GM21423 (cell line): ENCODE measurements at regions not wholly inside any gene's neighbourhood (a gene's known extent, or its start where the extent isn't known, plus 50 kb on each side); places are given as distances from the start of the nearest gene placed in this dataset.
"Not testable (repeated sequence)": the region's sequence is repeated elsewhere in the genome, so short reads cannot be mapped to it uniquely, and the experiment has no call there.

Experiments used
- ATAC-seq: cut with Tn5 transposase; IDR thresholded peaks from one replicate; pipeline ENCODE4 v1.9.1; 2021; ENCODE audit warnings: mild to moderate bottlenecking, moderate library complexity; ENCODE audit not compliant: unreplicated experiment

- ATAC-seq: peak; percentile 96
These were observed 135.6 kb upstream of the ZNF658 start for GRCh38 chr9:66764799-66765493.

DNA sequence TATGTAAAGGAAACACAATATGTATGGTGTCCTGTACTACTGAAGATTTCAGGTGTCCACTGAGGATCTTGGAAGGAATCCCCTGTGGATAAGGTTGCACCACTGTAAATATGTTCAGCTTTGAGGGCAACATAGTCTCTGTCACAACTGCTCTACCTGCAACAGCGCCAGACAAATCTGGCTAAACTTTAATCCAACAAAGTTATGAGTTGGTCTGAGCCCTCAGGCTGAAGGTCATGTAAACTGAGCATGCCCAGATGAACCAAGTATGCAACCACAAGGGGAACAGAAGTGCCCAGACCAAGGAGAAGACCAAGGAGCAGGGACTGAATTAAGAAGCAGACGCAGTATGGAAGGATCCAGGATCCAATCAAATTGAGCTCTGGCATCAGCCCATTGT, 135.0 kb upstream of the ZNF658 start:
- ATAC-seq: not testable (repeated sequence)

DNA sequence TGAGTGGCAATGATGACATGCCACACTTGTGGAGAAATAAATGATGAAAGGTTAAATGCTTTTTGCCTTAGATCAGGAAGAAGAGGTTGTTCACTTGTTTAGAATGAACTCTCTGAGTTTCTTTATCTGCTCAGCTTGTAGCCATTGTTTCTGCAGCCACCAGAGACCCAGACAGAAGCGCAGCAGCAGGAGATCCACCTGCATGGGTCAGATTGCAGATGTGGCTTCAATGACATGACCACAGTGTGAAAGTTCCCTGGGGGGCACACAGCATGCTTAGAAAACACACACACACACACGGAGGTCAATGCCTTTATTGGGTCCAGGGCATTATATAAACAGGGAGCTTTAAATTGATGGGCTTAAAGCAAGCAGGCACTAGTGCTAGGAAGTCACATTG, 129.0 kb upstream of the ZNF658 start:
- not testable (repeated sequence) for ATAC-seq

- not testable (repeated sequence) for ATAC-seq
These were observed 125.9 kb upstream of the ZNF658 start for GRCh38 chr9:66774618-66775017.

DNA sequence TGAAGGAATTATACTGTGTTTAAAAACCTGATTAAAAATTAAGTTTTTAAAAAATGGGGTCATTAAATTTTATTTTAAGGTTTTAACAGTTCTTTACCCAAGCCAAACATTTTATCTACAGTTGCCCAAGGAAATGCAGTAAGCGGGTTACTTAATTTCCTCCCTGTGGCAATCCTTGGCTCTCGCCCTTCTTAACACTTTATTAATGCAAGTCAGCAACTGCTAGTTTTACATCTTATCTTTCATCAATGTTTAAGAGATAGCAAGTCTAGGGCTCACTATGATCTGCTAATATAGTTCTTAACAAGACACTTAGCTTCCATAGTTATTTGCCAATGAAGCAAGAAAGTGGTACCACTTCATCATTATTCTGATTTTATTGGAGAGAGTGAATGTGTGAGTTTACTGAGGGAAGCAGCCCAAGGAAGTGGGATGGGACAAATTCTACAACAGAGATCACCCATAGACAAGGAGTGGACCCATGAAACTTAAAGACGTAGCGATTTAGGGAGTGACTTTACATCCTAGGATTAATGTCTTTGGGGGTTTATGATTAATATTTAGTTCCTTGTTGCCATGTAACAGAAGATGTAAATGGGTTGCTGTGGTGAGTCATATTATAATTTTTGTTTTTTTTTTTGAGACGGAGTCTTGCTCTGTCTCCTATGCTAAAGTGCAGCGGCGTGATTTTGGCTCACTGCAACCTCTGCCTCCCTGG, 120.4 kb upstream of the ZNF658 start:
- ATAC-seq: not testable (repeated sequence)

GRCh38 chr9:66781240-66781639, 119.3 kb upstream of the ZNF658 start:
- not testable (repeated sequence) for ATAC-seq

GRCh38 chr9:66782010-66782409, 118.5 kb upstream of the ZNF658 start:
- not testable (repeated sequence) for ATAC-seq

GRCh38 chr9:66785603-66786002, 114.9 kb upstream of the ZNF658 start:
- ATAC-seq: not testable (repeated sequence)

GRCh38 chr9:66791092-66791750, 109.3 kb upstream of the ZNF658 start:
- ATAC-seq: not testable (repeated sequence)

GRCh38 chr9:66794769-66795168, 105.8 kb upstream of the ZNF658 start:
- ATAC-seq: not testable (repeated sequence)

DNA sequence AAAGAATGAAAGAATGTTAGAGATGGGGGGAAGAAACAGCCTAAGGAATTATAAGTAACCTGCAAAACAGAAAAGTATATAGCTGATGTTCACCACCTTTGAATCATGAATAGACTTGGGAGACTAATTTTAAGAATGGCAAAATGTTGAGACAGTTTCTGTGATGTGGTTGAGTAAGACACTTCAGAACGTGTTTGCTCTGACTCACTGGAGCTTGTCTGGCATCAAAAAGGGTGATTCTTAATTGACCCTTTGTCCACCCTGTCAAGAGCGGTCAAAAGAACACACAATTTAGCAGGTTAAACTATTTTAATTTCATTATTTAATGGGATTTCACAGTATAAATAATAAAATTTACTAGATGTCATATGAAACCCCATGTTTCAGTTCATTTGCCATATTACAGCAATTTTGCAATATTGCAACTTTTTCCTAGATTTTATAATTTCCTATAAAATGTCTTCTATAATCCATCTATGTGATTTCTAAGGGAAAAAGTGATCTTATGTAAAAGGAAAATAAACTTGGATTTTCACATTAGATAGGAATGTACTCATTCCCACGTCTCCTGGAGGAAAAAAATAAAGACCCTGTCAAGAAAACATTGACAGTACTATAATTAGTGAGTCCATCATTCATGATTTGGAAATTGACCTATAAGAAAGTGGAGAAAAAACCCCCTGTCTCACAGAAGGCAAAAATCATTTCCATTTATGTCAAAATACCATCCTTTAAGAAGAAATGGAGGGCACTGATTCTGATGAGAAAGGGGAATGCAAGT, 104.6 kb upstream of the ZNF658 start:
- ATAC-seq: not testable (repeated sequence)

- not testable (repeated sequence) for ATAC-seq
These were observed 102.5 kb upstream of the ZNF658 start for GRCh38 chr9:66797905-66798616.

- not testable (repeated sequence) for ATAC-seq
These were observed 96.9 kb upstream of the ZNF658 start for GRCh38 chr9:66803619-66804018.

DNA sequence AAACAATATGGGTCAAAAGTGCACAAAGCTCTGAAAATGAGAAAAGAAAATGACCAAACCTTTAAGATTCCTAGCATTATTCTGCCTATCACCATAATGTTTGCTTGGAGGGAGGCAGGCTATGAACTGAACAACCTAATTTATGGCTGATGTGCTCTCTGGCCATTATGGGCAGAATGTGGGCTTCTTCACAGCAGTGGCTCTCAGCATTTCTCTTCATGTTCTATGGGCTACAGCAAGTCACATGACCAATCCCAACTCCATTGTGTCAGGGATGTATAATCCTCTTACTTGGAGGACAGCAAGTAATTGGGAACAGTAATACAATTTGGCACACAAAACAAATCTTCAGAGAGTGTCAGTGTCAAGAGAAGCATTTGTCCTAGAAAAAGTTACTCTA, 90.3 kb upstream of the ZNF658 start:
- not testable (repeated sequence) for ATAC-seq

- ATAC-seq: not testable (repeated sequence)
These were observed 88.2 kb upstream of the ZNF658 start for GRCh38 chr9:66812367-66812766.

GRCh38 chr9:66812967-66813366, 87.6 kb upstream of the ZNF658 start:
- not testable (repeated sequence) for ATAC-seq

DNA sequence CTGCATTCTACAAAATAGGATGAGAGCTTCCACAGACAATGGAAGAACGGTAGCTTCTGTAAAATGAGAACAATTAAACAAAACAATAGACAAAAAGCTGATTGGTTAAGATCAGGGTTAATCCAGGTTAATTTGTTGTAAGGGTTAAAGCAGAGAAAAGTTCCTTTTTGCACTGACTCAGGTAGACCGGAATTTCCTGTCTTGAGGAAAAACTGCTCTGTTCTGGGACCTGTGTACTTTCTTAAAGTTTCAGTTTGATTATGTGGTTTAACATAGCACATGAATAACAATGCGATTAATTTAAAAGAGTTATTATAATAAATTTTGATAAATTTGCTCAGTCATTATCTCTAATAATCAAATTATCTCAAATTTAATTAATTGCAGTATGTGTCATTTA, 86.5 kb upstream of the ZNF658 start:
- not testable (repeated sequence) for ATAC-seq

GRCh38 chr9:66819510-66819909, 81.0 kb upstream of the ZNF658 start:
- ATAC-seq: not testable (repeated sequence)

GRCh38 chr9:66820014-66820660, 80.4 kb upstream of the ZNF658 start:
- ATAC-seq: not testable (repeated sequence)

DNA sequence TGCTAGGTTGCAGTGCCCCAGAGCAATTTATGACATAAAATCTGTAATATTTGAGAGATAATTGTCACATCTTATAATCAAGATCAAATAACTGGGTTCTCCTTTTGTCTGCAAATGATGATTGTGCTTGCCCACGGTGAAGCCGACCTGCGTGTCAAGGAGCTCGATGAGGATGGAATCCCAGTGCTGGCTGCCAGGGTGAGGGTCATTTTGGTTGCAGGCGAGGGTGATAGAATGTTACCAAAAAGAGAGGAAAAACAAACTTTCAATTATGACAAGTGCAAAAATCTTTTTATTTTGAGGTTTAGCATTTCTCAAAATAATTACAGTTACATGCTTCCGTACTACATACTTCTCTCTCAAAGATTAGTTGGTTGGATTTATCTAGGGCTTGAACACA, 76.4 kb upstream of the ZNF658 start:
- ATAC-seq: not testable (repeated sequence)
